ENCODE measurements at regions not wholly inside any gene's neighbourhood (a gene's known extent, or its start where the extent isn't known, plus 50 kb on each side); places are given as distances from the start of the nearest gene placed in this dataset.
"Not testable (repeated sequence)": the region's sequence is repeated elsewhere in the genome, so short reads cannot be mapped to it uniquely, and the experiment has no call there.

GRCh38 chr16:27625050-27625697, 75.2 kb downstream of the KATNIP start:
- Mint-ChIP-seq H3K27ac (no peak overlapping the region), H3K4me1 (ENCODE audit: low read depth) (no peaks in the 10 kb centered on the region), H3K4me3 (no peak overlapping the region), H3K36me3 (ENCODE audit: low read depth) (no peaks in the 10 kb centered on the region), H3K27me3 (no peaks in the 10 kb centered on the region), H3K9me3 (no peaks in the 10 kb centered on the region)
- intact Hi-C loops (cut with micrococcal nuclease): no loop called here
- DNase-seq (no peak), ATAC-seq (no peak)
- POLR2A ChIA-PET: no interaction called here
- TF ChIP-seq CTCF (IDR thresholded peaks at IDR 0.05): no peak
- CTCF ChIA-PET: interaction anchor here (1.0 to 1.8 kb wide), 3 partner anchors 15 to 110 kb away, joined by 3 to 5 read pairs (median 3); no protein-coding TSS in a partner anchor

- ChIA-PET CTCF (interaction anchor here (1.6 to 1.8 kb wide), 2 partner anchors 11 to 15 kb away, joined by 3 read pairs; no protein-coding TSS in a partner anchor), POLR2A (interaction anchor here (0.8 kb wide), 1 partner anchor 56 kb away, joined by 3 read pairs; no protein-coding TSS in a partner anchor)
- DNase-seq (no peak), ATAC-seq (no peak)
- intact Hi-C loops (cut with micrococcal nuclease): no loop called here
- H3K27me3 Mint-ChIP-seq: no peaks in the 10 kb centered on the region
- peaks cover 3% of the 10 kb centered on the region for H3K36me3 Mint-ChIP-seq (ENCODE audit: low read depth)
- no peaks in the 10 kb centered on the region for H3K4me1 Mint-ChIP-seq (ENCODE audit: low read depth)
- no peak for TF ChIP-seq CTCF (IDR thresholded peaks at IDR 0.05)
- no peak overlapping the region for H3K4me3 Mint-ChIP-seq
- no peak overlapping the region for H3K27ac Mint-ChIP-seq
- no peaks in the 10 kb centered on the region for H3K9me3 Mint-ChIP-seq
Observed at GRCh38 chr16:27627136-27627535, 77.2 kb downstream of the KATNIP start.

GRCh38 chr16:27628241-27628942, 78.4 kb downstream of the KATNIP start:
- H3K27me3 Mint-ChIP-seq: no peaks in the 10 kb centered on the region
- TF ChIP-seq CTCF (IDR thresholded peaks at IDR 0.05): no peak
- no peaks in the 10 kb centered on the region for H3K9me3 Mint-ChIP-seq
- H3K27ac Mint-ChIP-seq: no peak overlapping the region
- H3K4me1 Mint-ChIP-seq (ENCODE audit: low read depth): no peaks in the 10 kb centered on the region
- ChIA-PET CTCF (interaction anchor here (0.7 to 2.0 kb wide), 3 partner anchors 10 to 23 kb away, joined by 3 to 5 read pairs (median 3); no protein-coding TSS in a partner anchor), POLR2A (interaction anchor here (1.1 kb wide), 1 partner anchor 9 kb away, joined by 3 read pairs; no protein-coding TSS in a partner anchor)
- intact Hi-C loops (cut with micrococcal nuclease): no loop called here
- ATAC-seq (no peak), DNase-seq (no peak)
- H3K36me3 Mint-ChIP-seq (ENCODE audit: low read depth): peaks cover 3% of the 10 kb centered on the region
- no peak overlapping the region for H3K4me3 Mint-ChIP-seq

GRCh38 chr16:27628943-27629462, 79.1 kb downstream of the KATNIP start:
- POLR2A ChIA-PET: interaction anchor here (1.1 kb wide), 1 partner anchor 10 kb away, joined by 3 read pairs; no protein-coding TSS in a partner anchor
- CTCF ChIA-PET: interaction anchor here (0.7 to 2.0 kb wide), 3 partner anchors 9 to 24 kb away, joined by 3 to 5 read pairs (median 3); no protein-coding TSS in a partner anchor

GRCh38 chr16:27632216-27632615, 82.3 kb downstream of the KATNIP start:
- H3K4me3 Mint-ChIP-seq: no peak overlapping the region
- no peak overlapping the region for H3K27ac Mint-ChIP-seq
- TF ChIP-seq CTCF (IDR thresholded peaks at IDR 0.05): no peak
- DNase-seq: no peak
- intact Hi-C loops (cut with micrococcal nuclease): no loop called here
- peaks cover 3% of the 10 kb centered on the region for H3K36me3 Mint-ChIP-seq (ENCODE audit: low read depth)
- ChIA-PET CTCF (interaction anchor here (1.0 kb wide), 1 partner anchor 40 kb away, joined by 3 read pairs; no protein-coding TSS in a partner anchor), POLR2A (interaction anchor here (0.6 kb wide), 1 partner anchor 267 kb away, joined by 3 read pairs; no protein-coding TSS in a partner anchor)
- no peaks in the 10 kb centered on the region for H3K9me3 Mint-ChIP-seq
- no peaks in the 10 kb centered on the region for H3K4me1 Mint-ChIP-seq (ENCODE audit: low read depth)
- ATAC-seq: no peak
- no peaks in the 10 kb centered on the region for H3K27me3 Mint-ChIP-seq

More at GRCh38 chr16:27628943-27629462, 79.1 kb downstream of the KATNIP start:
- H3K4me3 Mint-ChIP-seq; H3K36me3 Mint-ChIP-seq (ENCODE audit: low read depth); DNase-seq; H3K9me3 Mint-ChIP-seq; H3K4me1 Mint-ChIP-seq (ENCODE audit: low read depth); H3K27me3 Mint-ChIP-seq; intact Hi-C loops (cut with micrococcal nuclease); ATAC-seq; H3K27ac Mint-ChIP-seq: not testable (repeated sequence)
